KMS-11 (cell line): ENCODE measurements at regions not wholly inside any gene's neighbourhood (a gene's known extent, or its start where the extent isn't known, plus 50 kb on each side); places are given as distances from the start of the nearest gene placed in this dataset.

Experiments used
- H2AFZ ChIP-seq: fragments of 200-600 bp; sonication (generic); 2 replicates; pipeline ENCODE4 v1.6.1; 2016; ENCODE audit warnings: antibody characterized with exemption, mixed run types, low read depth
- H3K27ac ChIP-seq: fragments of 200-600 bp; sonication (generic); 2 replicates; pipeline ENCODE4 v1.6.1; 2016; ENCODE audit warnings: mild to moderate bottlenecking, mixed run types
- H3K27me3 ChIP-seq: fragments of 200-600 bp; sonication (generic); 2 replicates; pipeline ENCODE4 v1.6.1; 2017; ENCODE audit warnings: mild to moderate bottlenecking, low read depth, mixed run types, moderate library complexity; ENCODE audit not compliant: insufficient read depth
- H3K36me3 ChIP-seq: fragments of 200-600 bp; sonication (generic); 2 replicates; pipeline ENCODE4 v1.6.1; 2017; ENCODE audit warnings: mild to moderate bottlenecking, mixed run types; ENCODE audit not compliant: insufficient read depth
- H3K4me1 ChIP-seq: fragments of 200-600 bp; sonication (generic); 2 replicates; pipeline ENCODE4 v1.6.1; 2016; ENCODE audit warnings: mild to moderate bottlenecking, low read depth, mixed run types; ENCODE audit not compliant: poor library complexity, severe bottlenecking
- H3K4me2 ChIP-seq: fragments of 200-600 bp; sonication (generic); 2 replicates; pipeline ENCODE4 v1.7.0; 2016; ENCODE audit warnings: mild to moderate bottlenecking, mixed run types
- H3K4me3 ChIP-seq: fragments of 200-600 bp; sonication (generic); IDR thresholded peaks from 2 replicates; pipeline ENCODE4 v1.6.1; 2017; ENCODE audit warnings: low read depth, low read length, mixed read lengths; ENCODE audit not compliant: insufficient read depth
- H3K79me2 ChIP-seq: fragments of 200-600 bp; sonication (generic); 2 replicates; pipeline ENCODE4 v1.6.1; 2016; ENCODE audit warnings: low read depth, mixed run types; ENCODE audit not compliant: insufficient read depth
- H3K9ac ChIP-seq: fragments of 200-600 bp; sonication (generic); 2 replicates; pipeline ENCODE4 v1.6.1; 2016; ENCODE audit warnings: mild to moderate bottlenecking, mixed run types
- H4K20me1 ChIP-seq: fragments of 200-600 bp; sonication (generic); 2 replicates; pipeline ENCODE4 v1.6.1; 2016; ENCODE audit warnings: mild to moderate bottlenecking, mixed run types; ENCODE audit not compliant: insufficient read depth
- CTCF ChIP-seq: fragments of 200-600 bp; sonication (generic); conservative IDR thresholded peaks from 2 replicates; pipeline ENCODE4 v1.6.1; 2017; ENCODE audit warnings: low read depth, mild to moderate bottlenecking, antibody characterized with exemption, low read length, moderate library complexity, mixed read lengths

- H3K4me1 ChIP-seq: no peaks in the 10 kb centered on the region
- no peak overlapping the region for H3K9ac ChIP-seq
Observed at GRCh38 chr18:27723168-27723567, 453.8 kb downstream of the CDH2 start.

DNA sequence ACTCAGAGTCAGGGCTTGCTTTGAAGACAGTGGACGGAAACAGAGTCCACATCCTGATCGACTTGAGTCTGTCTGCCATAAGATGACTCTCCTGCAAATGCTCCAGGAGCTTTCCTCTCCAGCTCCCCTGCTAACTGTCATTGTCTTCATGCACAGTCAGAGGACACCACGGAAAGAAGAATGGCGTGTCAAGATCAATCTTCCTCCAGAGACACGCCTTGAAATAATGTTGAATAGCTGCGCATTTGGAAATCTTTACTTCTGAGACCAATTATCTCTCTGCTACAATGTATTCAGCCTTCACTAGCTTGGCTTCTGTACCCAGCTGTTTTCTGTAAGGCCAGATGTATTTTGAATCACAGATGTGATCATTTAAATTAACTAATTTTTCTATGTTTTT lies 457.2 kb downstream of the CDH2 start:
- no peak overlapping the region for H2AFZ ChIP-seq
- no peaks in the 10 kb centered on the region for H3K4me1 ChIP-seq
- no peak overlapping the region for H3K9ac ChIP-seq
- H3K36me3 ChIP-seq: no peaks in the 10 kb centered on the region
- no peaks in the 10 kb centered on the region for H3K79me2 ChIP-seq
- no peak overlapping the region for H3K4me2 ChIP-seq
- no peaks in the 10 kb centered on the region for H4K20me1 ChIP-seq
- no peaks in the 10 kb centered on the region for H3K27me3 ChIP-seq
- no peak for TF ChIP-seq CTCF
- no peak overlapping the region for H3K27ac ChIP-seq
- no peak overlapping the region for H3K4me3 ChIP-seq

More at GRCh38 chr18:27723168-27723567, 453.8 kb downstream of the CDH2 start:
- H4K20me1 ChIP-seq: no peaks in the 10 kb centered on the region
- no peak overlapping the region for H2AFZ ChIP-seq
- H3K79me2 ChIP-seq: no peaks in the 10 kb centered on the region
- H3K4me2 ChIP-seq: no peak overlapping the region
- TF ChIP-seq CTCF: no peak
- H3K27ac ChIP-seq: no peak overlapping the region
- no peak overlapping the region for H3K4me3 ChIP-seq
- H3K36me3 ChIP-seq: no peaks in the 10 kb centered on the region
- no peaks in the 10 kb centered on the region for H3K27me3 ChIP-seq

- no peaks in the 10 kb centered on the region for H3K27me3 ChIP-seq
- no peak for TF ChIP-seq CTCF
- H3K9ac ChIP-seq: no peak overlapping the region
- no peak overlapping the region for H3K27ac ChIP-seq
- no peak overlapping the region for H2AFZ ChIP-seq
- no peak overlapping the region for H3K4me2 ChIP-seq
- no peak overlapping the region for H3K4me3 ChIP-seq
- no peaks in the 10 kb centered on the region for H3K79me2 ChIP-seq
- H3K4me1 ChIP-seq: no peaks in the 10 kb centered on the region
- H3K36me3 ChIP-seq: no peaks in the 10 kb centered on the region
- H4K20me1 ChIP-seq: no peaks in the 10 kb centered on the region
Observed at GRCh38 chr18:27717816-27718215, 459.1 kb downstream of the CDH2 start.

- H3K27ac ChIP-seq: no peak overlapping the region
- no peaks in the 10 kb centered on the region for H3K27me3 ChIP-seq
- TF ChIP-seq CTCF: no peak
- H3K79me2 ChIP-seq: no peaks in the 10 kb centered on the region
- H4K20me1 ChIP-seq: no peaks in the 10 kb centered on the region
- no peak overlapping the region for H3K4me3 ChIP-seq
- no peak overlapping the region for H2AFZ ChIP-seq
- no peak overlapping the region for H3K9ac ChIP-seq
- H3K36me3 ChIP-seq: no peaks in the 10 kb centered on the region
- H3K4me2 ChIP-seq: no peak overlapping the region
- H3K4me1 ChIP-seq: no peaks in the 10 kb centered on the region
Observed at GRCh38 chr18:27717250-27717649, 459.7 kb downstream of the CDH2 start.
